GM18498 (cell line): ENCODE measurements at regions not wholly inside any gene's neighbourhood (a gene's known extent, or its start where the extent isn't known, plus 50 kb on each side); places are given as distances from the start of the nearest gene placed in this dataset.

ENCODE experiments used
- ATAC-seq: cut with Tn5 transposase; IDR thresholded peaks from one replicate; pipeline ENCODE4 v1.9.1; 2021; ENCODE audit warnings: mild to moderate bottlenecking, moderate library complexity; ENCODE audit not compliant: unreplicated experiment

GRCh38 chr3:152190636-152191183 is 78.0 kb upstream of the MBNL1 start:
- no peak for ATAC-seq

- ATAC-seq = no peak
These were observed 76.7 kb upstream of the MBNL1 start for GRCh38 chr3:152192050-152192449.

GRCh38 chr3:152192936-152193672 is 75.6 kb upstream of the MBNL1 start:
- ATAC-seq = no peak

- ATAC-seq = peak; percentile 40
These were observed 75.0 kb upstream of the MBNL1 start for GRCh38 chr3:152193673-152194267.

- no peak for ATAC-seq
These were observed 73.5 kb upstream of the MBNL1 start for GRCh38 chr3:152195206-152195605.

GRCh38 chr3:152196782-152197181 is 71.9 kb upstream of the MBNL1 start:
- peak; percentile 56 for ATAC-seq

GRCh38 chr3:152197451-152197850 is 71.3 kb upstream of the MBNL1 start:
- no peak for ATAC-seq

- ATAC-seq = peak; percentile 37
These were observed 70.8 kb upstream of the MBNL1 start for GRCh38 chr3:152197937-152198336.

- no peak for ATAC-seq
These were observed 70.1 kb upstream of the MBNL1 start for GRCh38 chr3:152198665-152199064.

GRCh38 chr3:152199102-152199840 is 69.5 kb upstream of the MBNL1 start:
- peak; percentile 32 for ATAC-seq

- ATAC-seq = no peak
These were observed 68.0 kb upstream of the MBNL1 start for GRCh38 chr3:152200476-152201420.

GRCh38 chr3:152202976-152203626 is 65.6 kb upstream of the MBNL1 start:
- ATAC-seq = peak; percentile 34

- no peak for ATAC-seq
These were observed 65.1 kb upstream of the MBNL1 start for GRCh38 chr3:152203652-152204051.

- ATAC-seq = no peak
These were observed 64.5 kb upstream of the MBNL1 start for GRCh38 chr3:152204218-152204617.

- peak; percentile 57 for ATAC-seq
These were observed 63.6 kb upstream of the MBNL1 start for GRCh38 chr3:152205097-152205593.

GRCh38 chr3:152206243-152206760 is 62.4 kb upstream of the MBNL1 start:
- no peak for ATAC-seq

- no peak for ATAC-seq
These were observed 60.3 kb upstream of the MBNL1 start for GRCh38 chr3:152208439-152208838.

- no peak for ATAC-seq
These were observed 59.7 kb upstream of the MBNL1 start for GRCh38 chr3:152209060-152209459.

- ATAC-seq = no peak
These were observed 59.0 kb upstream of the MBNL1 start for GRCh38 chr3:152209776-152210175.

GRCh38 chr3:152210697-152211096 is 58.0 kb upstream of the MBNL1 start:
- no peak for ATAC-seq
